ENCODE measurements at regions not wholly inside any gene's neighbourhood (a gene's known extent, or its start where the extent isn't known, plus 50 kb on each side); places are given as distances from the start of the nearest gene placed in this dataset.
"Not testable (repeated sequence)": the region's sequence is repeated elsewhere in the genome, so short reads cannot be mapped to it uniquely, and the experiment has no call there.

DNA sequence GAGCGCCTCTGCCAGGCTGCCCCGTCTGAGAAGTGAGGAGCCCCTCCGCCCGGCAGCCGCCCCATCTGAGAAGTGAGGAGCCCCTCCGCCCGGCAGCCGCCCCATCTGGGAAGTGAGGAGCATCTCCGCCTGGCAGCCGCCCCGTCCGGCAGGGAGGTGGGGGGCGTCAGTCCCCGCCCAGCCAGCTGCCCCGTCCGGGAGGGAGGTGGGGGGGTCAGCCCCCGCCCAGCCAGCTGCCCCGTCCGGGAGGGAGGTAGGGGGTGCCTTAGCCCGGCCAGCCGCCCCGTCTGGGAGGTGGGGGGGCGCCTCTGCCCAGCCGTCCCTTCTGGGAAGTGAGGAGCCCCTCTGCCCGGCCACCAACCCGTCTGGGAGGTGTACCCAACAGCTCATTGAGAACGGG is 75.4 kb upstream of the DIO2 start:
- not testable (repeated sequence) for DNase-seq

DNA sequence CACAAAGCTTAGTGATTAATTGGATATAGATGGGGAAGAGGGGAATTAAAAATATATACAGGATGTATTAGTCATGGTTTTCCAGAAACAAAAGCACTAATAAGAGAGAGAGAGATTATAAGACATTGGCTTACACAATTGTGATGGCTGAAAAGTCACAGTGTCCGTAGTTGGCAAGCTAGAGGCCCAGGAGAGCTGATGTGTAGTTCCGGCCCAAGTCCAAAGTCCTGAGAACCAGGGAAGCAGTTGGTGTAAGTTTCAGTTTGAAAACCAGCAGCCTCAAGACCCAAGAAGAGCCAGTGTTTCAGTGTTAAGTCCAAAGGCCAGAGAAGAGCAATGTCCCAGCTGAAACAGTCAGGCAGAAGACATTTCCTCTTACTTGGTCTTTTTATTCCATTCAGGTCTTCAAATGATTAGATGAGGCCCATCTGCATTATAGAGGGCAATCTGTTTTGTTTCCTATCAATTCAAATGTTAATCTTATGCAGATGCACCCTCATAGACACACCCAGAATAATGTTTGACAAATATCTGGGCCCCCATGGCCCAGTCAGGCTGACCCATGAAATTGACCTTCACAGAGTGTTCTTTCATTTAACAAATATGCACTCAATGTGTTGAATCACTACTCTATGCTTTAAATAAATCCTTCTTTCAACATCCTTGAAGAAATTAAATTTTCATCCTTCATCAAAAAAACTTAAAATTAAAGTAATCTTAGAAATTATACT is 67.2 kb upstream of the DIO2 start:
- DNase-seq: no peak

DNA sequence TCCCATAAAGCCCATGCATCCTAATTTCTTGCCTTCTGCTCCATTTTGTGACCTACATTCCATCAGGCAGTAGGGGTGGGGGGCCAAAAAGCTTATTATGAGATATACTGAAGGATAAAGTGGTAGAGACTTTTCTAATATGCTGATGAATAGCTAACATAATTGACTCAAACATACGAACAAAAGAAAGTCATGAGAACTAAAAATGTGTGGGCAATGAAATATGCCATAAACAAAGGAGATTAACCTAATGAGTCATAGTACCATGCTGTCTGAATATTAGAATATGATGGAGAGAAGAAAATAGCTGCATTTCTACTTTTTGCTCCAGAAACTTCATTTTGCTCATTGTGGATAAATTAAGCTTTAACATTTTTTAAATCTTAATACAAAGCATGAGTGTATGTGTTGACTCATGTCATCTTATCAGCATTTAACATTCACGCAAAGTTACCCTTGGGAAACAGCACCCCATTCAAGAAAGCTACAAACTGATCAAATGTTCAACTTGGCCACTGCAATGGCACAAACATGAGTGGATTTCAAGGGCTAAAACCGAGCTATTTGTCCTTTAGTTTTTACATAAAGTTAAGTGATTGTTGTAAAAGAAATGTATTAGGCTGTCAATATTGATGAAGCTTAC is 64.0 kb upstream of the DIO2 start:
- no peak for DNase-seq

DNA sequence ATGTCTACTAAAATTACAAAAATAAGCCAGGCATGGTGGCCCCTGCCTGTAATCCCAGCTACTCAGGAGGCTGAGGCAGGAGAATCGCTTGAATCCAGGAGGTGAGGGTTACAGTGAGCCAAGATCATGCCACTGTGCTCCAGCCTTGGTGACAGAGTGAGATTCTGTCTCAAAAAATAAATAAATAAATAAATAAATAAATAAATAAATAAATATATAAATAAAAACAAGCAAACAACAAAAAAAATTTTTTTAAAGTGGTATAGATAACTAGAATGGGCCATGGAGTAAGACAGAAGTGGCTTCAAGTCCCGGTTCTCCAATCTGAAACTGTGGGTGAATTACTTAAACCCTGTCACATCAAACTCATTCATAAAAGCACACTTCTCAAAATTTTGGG is 63.0 kb upstream of the DIO2 start:
- not testable (repeated sequence) for DNase-seq

DNA sequence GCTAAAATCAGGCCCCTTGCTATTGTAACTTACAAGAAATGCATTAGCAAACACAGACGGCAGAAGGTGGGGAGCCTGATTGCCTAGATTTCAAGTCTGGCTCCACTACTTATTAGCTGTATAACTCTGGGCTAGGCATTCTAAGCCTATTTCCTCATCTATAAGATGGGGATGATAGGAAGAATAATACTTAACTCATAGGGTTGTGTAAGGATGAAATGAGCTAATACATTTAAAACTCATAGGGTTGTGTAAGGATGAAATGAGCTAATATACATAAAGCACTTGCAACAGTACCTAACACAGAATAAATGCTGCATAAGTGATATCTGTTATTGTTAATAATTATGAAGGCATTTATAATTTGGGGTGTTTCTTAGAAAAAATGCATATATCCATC is 60.1 kb upstream of the DIO2 start:
- DNase-seq: no peak

DNA sequence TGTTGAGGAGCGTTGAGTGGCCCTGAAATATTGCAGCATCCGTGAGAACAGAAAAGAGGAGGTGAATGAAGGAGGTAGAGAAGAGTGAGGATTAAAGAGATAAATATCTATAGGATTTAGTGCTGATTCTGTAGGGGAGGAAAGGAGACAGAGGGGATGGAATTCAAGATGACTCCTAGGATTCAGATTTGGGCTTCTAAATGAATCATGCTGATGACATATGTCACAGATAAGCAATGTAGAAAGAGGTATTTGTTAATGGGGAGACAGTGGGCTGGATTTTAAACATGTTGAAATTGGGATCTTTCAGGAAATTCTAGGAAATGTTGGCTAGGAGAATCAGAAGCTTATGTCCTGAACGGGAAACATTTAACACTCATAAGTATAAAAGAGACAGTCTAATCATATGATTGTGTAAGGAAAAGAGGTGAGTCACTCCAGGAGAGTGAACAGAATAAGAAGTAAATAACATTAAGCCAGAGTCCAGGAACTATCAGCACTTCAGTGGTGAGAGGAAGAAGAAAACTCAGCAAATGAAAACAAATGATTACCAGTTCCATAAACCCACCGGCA is 58.1 kb upstream of the DIO2 start:
- no peak for DNase-seq

DNA sequence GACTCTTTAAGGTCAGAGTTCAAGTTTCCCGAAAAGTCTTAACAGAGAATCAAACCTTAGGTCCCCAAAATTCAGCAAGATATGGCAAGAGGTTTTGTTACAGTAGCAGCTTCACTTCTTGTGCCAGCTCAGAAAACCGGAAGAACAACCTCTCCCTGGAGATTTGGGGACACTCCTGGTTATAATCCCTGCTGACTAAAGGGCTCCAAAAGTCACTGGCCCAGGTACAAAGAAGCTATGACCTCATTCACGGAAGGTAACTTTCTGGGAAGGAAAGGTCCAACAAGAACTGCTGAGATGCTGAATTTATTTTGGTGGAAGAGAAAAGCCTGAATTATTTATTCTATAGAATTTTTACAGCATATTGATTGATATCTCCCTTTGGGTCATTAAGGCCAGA is 55.6 kb upstream of the DIO2 start:
- no peak for DNase-seq

DNA sequence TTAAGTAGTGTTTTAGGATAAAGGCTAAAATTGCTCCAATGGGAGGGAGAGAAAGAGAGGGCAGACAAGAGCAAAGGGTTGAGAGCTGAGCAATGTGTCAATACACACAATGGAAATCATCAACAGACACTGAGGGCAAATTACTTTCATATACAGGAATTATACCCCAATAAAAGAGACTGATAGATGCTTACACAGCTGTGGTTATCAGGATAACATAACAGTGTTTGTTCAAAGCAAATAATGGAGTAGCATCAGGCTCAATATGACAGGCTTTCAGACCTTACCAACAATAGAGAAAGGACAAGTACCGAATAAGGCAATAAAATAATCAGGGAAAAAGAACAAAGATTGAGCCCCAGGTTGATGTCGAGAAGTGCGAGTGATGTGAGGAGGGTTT is 53.4 kb upstream of the DIO2 start:
- no peak for DNase-seq
